ENCODE measurements at regions not wholly inside any gene's neighbourhood (a gene's known extent, or its start where the extent isn't known, plus 50 kb on each side); places are given as distances from the start of the nearest gene placed in this dataset.

- intact Hi-C loops (cut with micrococcal nuclease; ENCODE audit: unreplicated experiment) = no loop called here
- H4K20me1 ChIP-seq (ENCODE audit: insufficient read depth, low read length) = no peaks in the 10 kb centered on the region
- H3K4me2 ChIP-seq (ENCODE audit: low read length) = peak overlapping the region; percentile 95
- no peak for TF ChIP-seq EZH2phosphoT487 (IDR thresholded peaks at IDR 0.05; ENCODE audit: borderline replicate concordance, low read depth, low read length)
- TF ChIP-seq, protein P1, sequence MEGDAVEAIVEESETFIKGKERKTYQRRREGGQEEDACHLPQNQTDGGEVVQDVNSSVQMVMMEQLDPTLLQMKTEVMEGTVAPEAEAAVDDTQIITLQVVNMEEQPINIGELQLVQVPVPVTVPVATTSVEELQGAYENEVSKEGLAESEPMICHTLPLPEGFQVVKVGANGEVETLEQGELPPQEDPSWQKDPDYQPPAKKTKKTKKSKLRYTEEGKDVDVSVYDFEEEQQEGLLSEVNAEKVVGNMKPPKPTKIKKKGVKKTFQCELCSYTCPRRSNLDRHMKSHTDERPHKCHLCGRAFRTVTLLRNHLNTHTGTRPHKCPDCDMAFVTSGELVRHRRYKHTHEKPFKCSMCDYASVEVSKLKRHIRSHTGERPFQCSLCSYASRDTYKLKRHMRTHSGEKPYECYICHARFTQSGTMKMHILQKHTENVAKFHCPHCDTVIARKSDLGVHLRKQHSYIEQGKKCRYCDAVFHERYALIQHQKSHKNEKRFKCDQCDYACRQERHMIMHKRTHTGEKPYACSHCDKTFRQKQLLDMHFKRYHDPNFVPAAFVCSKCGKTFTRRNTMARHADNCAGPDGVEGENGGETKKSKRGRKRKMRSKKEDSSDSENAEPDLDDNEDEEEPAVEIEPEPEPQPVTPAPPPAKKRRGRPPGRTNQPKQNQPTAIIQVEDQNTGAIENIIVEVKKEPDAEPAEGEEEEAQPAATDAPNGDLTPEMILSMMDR (conservative IDR thresholded peaks at IDR 0.05; ENCODE audit: low read length) = no peak
- no peaks in the 10 kb centered on the region for H3K9me2 ChIP-seq (ENCODE audit: insufficient read depth, low read length)
- BruUV-seq (replicated peaks) = no TSS peak
- no peak overlapping the region for H3K27ac ChIP-seq (ENCODE audit: low read depth, low read length, poor library complexity, severe bottlenecking)
- no peaks in the 10 kb centered on the region for H3K79me2 ChIP-seq (ENCODE audit: insufficient read depth, low read depth, low read length)
- peaks cover 41% of the 10 kb centered on the region for H3K4me1 ChIP-seq (ENCODE audit: insufficient read depth, low read length, poor library complexity, severe bottlenecking)
- ChIA-PET POLR2A (interaction anchor here (0.5 to 1.9 kb wide), 9 partner anchors 8 to 538 kb away, joined by 3 to 10 read pairs (median 3); no protein-coding TSS in a partner anchor), CTCF (ENCODE audit: unreplicated experiment) (no interaction called here)
- no peaks in the 10 kb centered on the region for H3K9me3 ChIP-seq (ENCODE audit: low read length)
- no peaks in the 10 kb centered on the region for H3K36me3 ChIP-seq (ENCODE audit: insufficient read depth, low read length)
- DNase-seq (ENCODE audit: low spot score) = no peak
- H3K4me3 ChIP-seq (ENCODE audit: low read depth, low read length, poor library complexity, severe bottlenecking) = no peak overlapping the region
- H2AFZ ChIP-seq (ENCODE audit: low read length) = peak overlapping the region; percentile 51; the same call in 1 of the 2 replicates
Measured at GRCh38 chr5:125199373-125199772, 452.9 kb upstream of the ZNF608 start.

DNA sequence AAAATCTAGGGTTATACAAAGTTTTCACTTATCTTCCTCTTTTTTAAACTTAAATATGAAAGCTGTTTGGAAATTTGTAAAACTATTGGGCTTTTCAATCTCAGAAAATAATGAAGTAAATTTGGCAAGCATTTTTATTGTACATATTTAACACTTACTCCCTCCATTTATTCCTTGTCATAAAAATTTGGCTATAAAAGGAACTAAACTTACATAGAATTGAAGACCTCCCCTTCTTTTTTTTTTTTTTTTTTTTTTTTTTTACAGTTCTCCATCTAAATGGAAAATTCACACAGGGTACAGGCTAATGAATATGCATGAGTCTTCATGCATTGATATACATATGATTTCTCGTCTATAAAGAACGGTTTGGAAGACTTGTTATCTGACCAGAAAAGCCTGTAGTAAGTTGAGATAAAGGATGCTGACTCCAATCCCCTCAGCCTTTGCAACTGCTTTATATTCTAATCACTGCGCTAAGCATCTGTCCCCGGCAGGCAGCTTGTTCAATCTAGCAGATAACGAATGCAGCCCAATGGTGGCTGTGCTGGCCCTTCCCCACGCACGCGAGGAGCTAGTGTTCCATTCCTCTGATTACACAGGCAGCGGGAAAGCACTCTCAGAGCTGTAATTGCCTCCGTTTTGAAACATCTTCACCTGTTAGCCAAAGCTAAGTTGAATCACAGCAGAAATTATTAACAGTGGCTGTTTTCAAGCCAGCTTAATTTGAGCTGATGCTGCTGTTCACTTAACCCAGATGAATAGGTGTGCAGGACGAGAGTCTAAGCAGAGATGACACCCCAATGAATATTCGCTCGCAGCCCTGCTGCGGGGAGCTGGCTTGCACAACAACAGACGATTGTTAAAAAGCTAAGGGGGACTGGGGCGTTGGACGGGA, 453.8 kb upstream of the ZNF608 start:
- H3K4me1 ChIP-seq (ENCODE audit: insufficient read depth, low read length, poor library complexity, severe bottlenecking) = peaks cover 41% of the 10 kb centered on the region
- H4K20me1 ChIP-seq (ENCODE audit: insufficient read depth, low read length) = no peaks in the 10 kb centered on the region
- peak overlapping the region; percentile 62 for H3K4me3 ChIP-seq (ENCODE audit: low read depth, low read length, poor library complexity, severe bottlenecking)
- ChIA-PET CTCF (ENCODE audit: unreplicated experiment) (interaction anchor here (1.1 kb wide), 1 partner anchor 27 kb away, joined by 3 read pairs; no protein-coding TSS in a partner anchor), POLR2A (interaction anchor here (0.6 to 3.2 kb wide), 15 partner anchors 8 to 537 kb away, joined by 3 to 20 read pairs (median 4); no protein-coding TSS in a partner anchor)
- H3K4me2 ChIP-seq (ENCODE audit: low read length) = peak overlapping the region; percentile 95
- no peak for TF ChIP-seq EZH2phosphoT487 (IDR thresholded peaks at IDR 0.05; ENCODE audit: borderline replicate concordance, low read depth, low read length)
- TF ChIP-seq, protein P1 (conservative IDR thresholded peaks at IDR 0.05; ENCODE audit: low read length) = no peak
- peak; percentile 44 for DNase-seq (ENCODE audit: low spot score)
- intact Hi-C loops (cut with micrococcal nuclease; ENCODE audit: unreplicated experiment) = no loop called here
- H3K36me3 ChIP-seq (ENCODE audit: insufficient read depth, low read length) = no peaks in the 10 kb centered on the region
- H3K79me2 ChIP-seq (ENCODE audit: insufficient read depth, low read depth, low read length) = no peaks in the 10 kb centered on the region
- H2AFZ ChIP-seq (ENCODE audit: low read length) = peak overlapping the region; percentile 99
- peak overlapping the region; percentile 11 for H3K27ac ChIP-seq (ENCODE audit: low read depth, low read length, poor library complexity, severe bottlenecking)
- H3K9me2 ChIP-seq (ENCODE audit: insufficient read depth, low read length) = no peaks in the 10 kb centered on the region
- H3K9me3 ChIP-seq (ENCODE audit: low read length) = no peaks in the 10 kb centered on the region
- BruUV-seq (replicated peaks) = no TSS peak
